Prostate gland (tissue), 2 donors: ENCODE measurements at regions not wholly inside any gene's neighbourhood (a gene's known extent, or its start where the extent isn't known, plus 50 kb on each side); places are given as distances from the start of the nearest gene placed in this dataset.
"Not testable (repeated sequence)": the region's sequence is repeated elsewhere in the genome, so short reads cannot be mapped to it uniquely, and the experiment has no call there.

Source experiments
- POLR2A ChIP-seq: fragments of 450-650 bp; IDR thresholded peaks from one replicate; pipeline ENCODE4 v1.6.1; 2016; ENCODE audit warnings: antibody characterized with exemption, mild to moderate bottlenecking
- POLR2AphosphoS5 ChIP-seq: sonication (generic); formaldehyde crosslinking; IDR thresholded peaks from one replicate; pipeline ENCODE4 v1.6.1; 2017; ENCODE audit warnings: antibody characterized with exemption
- TF ChIP-seq, protein P1 (sequence below), 4 experiments: fragments of 200-600 bp in 2 of 4; fragments of 450-650 bp in 2 of 4; sonication (generic) in 2 of 4; IDR thresholded peaks; 1 replicate in 3 of 4; 2 replicates in 1 of 4; pipeline ENCODE4 v1.5.1; 2016 to 2019; ENCODE audit warnings: antibody characterized with exemption in 4 of 4, mild to moderate bottlenecking in 2 of 4, moderate library complexity in 2 of 4

DNA sequence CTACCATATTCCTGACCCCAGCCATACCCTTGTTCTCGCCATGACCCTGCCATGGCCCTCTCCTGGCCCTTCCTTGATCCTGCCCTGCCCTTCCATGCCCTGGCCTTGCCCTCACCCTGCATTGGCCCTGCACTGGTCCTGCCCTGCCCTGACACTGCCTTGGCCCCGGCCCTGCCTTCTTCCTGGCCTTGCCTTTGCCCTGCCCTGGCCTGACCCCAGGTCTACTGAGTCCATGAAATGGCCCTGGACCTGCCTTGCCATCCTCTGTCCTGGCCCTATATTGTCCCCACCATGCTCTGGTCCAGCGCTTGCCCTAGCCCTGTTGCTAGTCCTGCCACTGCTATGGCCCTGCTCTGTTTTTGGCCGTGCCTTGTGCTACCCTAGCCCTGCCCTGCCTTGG, 536.1 kb downstream of the FOXD4L6 start:
- TF ChIP-seq, protein P1, sequence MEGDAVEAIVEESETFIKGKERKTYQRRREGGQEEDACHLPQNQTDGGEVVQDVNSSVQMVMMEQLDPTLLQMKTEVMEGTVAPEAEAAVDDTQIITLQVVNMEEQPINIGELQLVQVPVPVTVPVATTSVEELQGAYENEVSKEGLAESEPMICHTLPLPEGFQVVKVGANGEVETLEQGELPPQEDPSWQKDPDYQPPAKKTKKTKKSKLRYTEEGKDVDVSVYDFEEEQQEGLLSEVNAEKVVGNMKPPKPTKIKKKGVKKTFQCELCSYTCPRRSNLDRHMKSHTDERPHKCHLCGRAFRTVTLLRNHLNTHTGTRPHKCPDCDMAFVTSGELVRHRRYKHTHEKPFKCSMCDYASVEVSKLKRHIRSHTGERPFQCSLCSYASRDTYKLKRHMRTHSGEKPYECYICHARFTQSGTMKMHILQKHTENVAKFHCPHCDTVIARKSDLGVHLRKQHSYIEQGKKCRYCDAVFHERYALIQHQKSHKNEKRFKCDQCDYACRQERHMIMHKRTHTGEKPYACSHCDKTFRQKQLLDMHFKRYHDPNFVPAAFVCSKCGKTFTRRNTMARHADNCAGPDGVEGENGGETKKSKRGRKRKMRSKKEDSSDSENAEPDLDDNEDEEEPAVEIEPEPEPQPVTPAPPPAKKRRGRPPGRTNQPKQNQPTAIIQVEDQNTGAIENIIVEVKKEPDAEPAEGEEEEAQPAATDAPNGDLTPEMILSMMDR (IDR thresholded peaks at IDR 0.05): not testable (repeated sequence)
- not testable (repeated sequence) for TF ChIP-seq POLR2A, POLR2AphosphoS5
